Dendritic cell treated with granulocyte-macrophage colony-stimulating factor and Interleukin-4, amounts not matched to agents 40 ng/mL and 50 ng/mL, for 4 days (primary cell): ENCODE measurements at regions not wholly inside any gene's neighbourhood (a gene's known extent, or its start where the extent isn't known, plus 50 kb on each side); places are given as distances from the start of the nearest gene placed in this dataset.

Experiments
- H3K27ac Mint-ChIP-seq: one replicate; pipeline ENCODE4 v1.8.0; 2022; ENCODE audit warnings: mild to moderate bottlenecking, mixed read lengths
- H3K27me3 Mint-ChIP-seq: one replicate; pipeline ENCODE4 v1.8.0; 2022; ENCODE audit warnings: mild to moderate bottlenecking, mixed read lengths
- H3K36me3 Mint-ChIP-seq: one replicate; pipeline ENCODE4 v1.8.0; 2022; ENCODE audit warnings: low read depth, mixed read lengths
- H3K4me1 Mint-ChIP-seq: one replicate; pipeline ENCODE4 v1.8.0; 2022; ENCODE audit warnings: low read depth, mixed read lengths
- H3K4me3 Mint-ChIP-seq: one replicate; pipeline ENCODE4 v1.8.0; 2022; ENCODE audit warnings: mild to moderate bottlenecking, moderate library complexity, mixed read lengths
- H3K9me3 Mint-ChIP-seq: one replicate; pipeline ENCODE4 v1.8.0; 2022; ENCODE audit warnings: mixed read lengths
- intact Hi-C: fragments of 100-400 bp; cut with micrococcal nuclease; formaldehyde crosslinking; loops from one replicate; pipeline ENCODE4 v1.15.0; 2022

DNA sequence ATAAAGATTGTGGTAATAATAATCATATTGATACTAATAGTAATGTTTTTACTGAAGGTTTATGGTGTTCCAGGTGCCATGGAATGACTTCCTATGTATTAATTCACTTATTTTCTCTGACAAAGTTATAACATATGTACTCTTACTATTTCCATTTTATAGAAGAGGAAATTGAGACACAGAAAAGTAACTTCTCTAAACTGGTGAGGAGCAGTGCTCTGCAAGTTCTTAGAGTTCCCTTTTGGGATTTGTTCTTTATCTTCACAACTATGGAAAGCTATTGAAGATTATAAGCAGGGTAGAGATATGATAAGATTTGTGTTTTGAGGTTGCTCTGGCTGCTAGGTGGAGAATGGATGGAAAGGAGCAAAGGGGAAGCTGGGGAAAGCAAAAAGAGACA, 83.9 kb upstream of the OLFM4 start:
- H3K9me3 Mint-ChIP-seq: peaks cover 7% of the 10 kb centered on the region
- no peaks in the 10 kb centered on the region for H3K36me3 Mint-ChIP-seq
- H3K4me3 Mint-ChIP-seq: no peak overlapping the region
- peaks cover 4% of the 10 kb centered on the region for H3K27me3 Mint-ChIP-seq
- intact Hi-C loops: loop anchor here (5.0 kb wide), 1 partner anchor 32 kb away; no protein-coding TSS in a partner anchor
- H3K4me1 Mint-ChIP-seq: peaks cover 51% of the 10 kb centered on the region
- H3K27ac Mint-ChIP-seq: peak overlapping the region; percentile 13

DNA sequence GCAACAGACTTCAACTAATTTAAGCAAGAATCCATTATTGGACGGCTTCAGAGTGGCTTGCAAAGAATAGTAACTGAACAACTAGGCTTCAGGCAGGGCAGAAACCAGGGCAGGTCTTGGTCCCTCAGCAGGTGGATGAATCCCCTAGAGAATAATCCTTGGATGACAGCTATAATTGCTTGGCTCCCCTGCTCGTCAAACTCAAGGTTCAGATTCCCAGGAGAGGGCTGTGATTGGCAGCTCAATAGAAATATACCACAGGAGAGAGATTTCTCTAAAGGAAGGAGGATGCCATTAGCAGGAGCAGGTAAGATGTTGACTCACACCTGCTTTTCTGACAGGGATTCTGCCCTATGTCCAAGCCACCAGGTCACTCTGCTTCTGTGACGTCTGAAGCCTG, 89.6 kb upstream of the PCDH8 start:
- intact Hi-C loops: no loop called here
- no peaks in the 10 kb centered on the region for H3K9me3 Mint-ChIP-seq
- peaks cover 4% of the 10 kb centered on the region for H3K4me1 Mint-ChIP-seq
- no peaks in the 10 kb centered on the region for H3K36me3 Mint-ChIP-seq
- H3K27ac Mint-ChIP-seq: no peak overlapping the region
- H3K27me3 Mint-ChIP-seq: peaks cover 18% of the 10 kb centered on the region
- no peak overlapping the region for H3K4me3 Mint-ChIP-seq

DNA sequence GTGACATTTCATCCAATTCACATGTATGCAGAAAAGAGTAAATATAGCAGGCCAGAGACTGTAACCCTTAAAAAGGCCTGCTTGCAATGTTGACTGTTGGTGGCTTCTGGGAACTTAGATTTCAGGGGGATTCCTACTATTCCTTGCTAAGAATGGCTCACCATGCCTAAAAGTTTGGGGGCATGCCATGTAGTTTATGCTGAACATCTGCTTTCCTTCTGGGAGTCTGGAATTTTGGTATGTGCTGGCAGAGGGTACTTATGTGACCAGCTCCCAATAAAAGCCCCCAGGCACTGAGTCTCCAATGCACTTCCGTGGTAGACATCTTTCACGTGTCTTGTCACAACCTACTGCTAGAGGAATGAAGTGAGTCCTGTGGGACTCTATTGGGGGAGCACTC, 88.4 kb upstream of the PCDH8 start:
- Mint-ChIP-seq H3K27ac (no peak overlapping the region), H3K4me3 (no peak overlapping the region), H3K4me1 (peaks cover 4% of the 10 kb centered on the region), H3K9me3 (no peaks in the 10 kb centered on the region), H3K36me3 (no peaks in the 10 kb centered on the region), H3K27me3 (peaks cover 21% of the 10 kb centered on the region)
- intact Hi-C loops: no loop called here

- H3K27ac Mint-ChIP-seq: no peak overlapping the region
- no peaks in the 10 kb centered on the region for H3K4me1 Mint-ChIP-seq
- H3K4me3 Mint-ChIP-seq: no peak overlapping the region
- no peaks in the 10 kb centered on the region for H3K9me3 Mint-ChIP-seq
- peaks cover 20% of the 10 kb centered on the region for H3K27me3 Mint-ChIP-seq
- H3K36me3 Mint-ChIP-seq: no peaks in the 10 kb centered on the region
- intact Hi-C loops: no loop called here
These were observed 85.8 kb upstream of the PCDH8 start for GRCh38 chr13:52934258-52934657.

- Mint-ChIP-seq H3K27ac (no peak overlapping the region), H3K9me3 (no peaks in the 10 kb centered on the region), H3K36me3 (no peaks in the 10 kb centered on the region), H3K27me3 (peaks cover 24% of the 10 kb centered on the region), H3K4me3 (no peak overlapping the region), H3K4me1 (no peaks in the 10 kb centered on the region)
- intact Hi-C loops: no loop called here
These were observed 85.2 kb upstream of the PCDH8 start for GRCh38 chr13:52933547-52934210.

GRCh38 chr13:52933099-52933498, 84.7 kb upstream of the PCDH8 start:
- Mint-ChIP-seq H3K4me1 (no peaks in the 10 kb centered on the region), H3K4me3 (no peak overlapping the region), H3K27me3 (peaks cover 24% of the 10 kb centered on the region), H3K36me3 (no peaks in the 10 kb centered on the region), H3K9me3 (no peaks in the 10 kb centered on the region), H3K27ac (no peak overlapping the region)
- intact Hi-C loops: no loop called here

- intact Hi-C loops: no loop called here
- peaks cover 28% of the 10 kb centered on the region for H3K27me3 Mint-ChIP-seq
- no peaks in the 10 kb centered on the region for H3K36me3 Mint-ChIP-seq
- H3K9me3 Mint-ChIP-seq: no peaks in the 10 kb centered on the region
- H3K4me3 Mint-ChIP-seq: no peak overlapping the region
- H3K4me1 Mint-ChIP-seq: no peaks in the 10 kb centered on the region
- H3K27ac Mint-ChIP-seq: no peak overlapping the region
These were observed 84.2 kb upstream of the PCDH8 start for GRCh38 chr13:52932649-52933048.

DNA sequence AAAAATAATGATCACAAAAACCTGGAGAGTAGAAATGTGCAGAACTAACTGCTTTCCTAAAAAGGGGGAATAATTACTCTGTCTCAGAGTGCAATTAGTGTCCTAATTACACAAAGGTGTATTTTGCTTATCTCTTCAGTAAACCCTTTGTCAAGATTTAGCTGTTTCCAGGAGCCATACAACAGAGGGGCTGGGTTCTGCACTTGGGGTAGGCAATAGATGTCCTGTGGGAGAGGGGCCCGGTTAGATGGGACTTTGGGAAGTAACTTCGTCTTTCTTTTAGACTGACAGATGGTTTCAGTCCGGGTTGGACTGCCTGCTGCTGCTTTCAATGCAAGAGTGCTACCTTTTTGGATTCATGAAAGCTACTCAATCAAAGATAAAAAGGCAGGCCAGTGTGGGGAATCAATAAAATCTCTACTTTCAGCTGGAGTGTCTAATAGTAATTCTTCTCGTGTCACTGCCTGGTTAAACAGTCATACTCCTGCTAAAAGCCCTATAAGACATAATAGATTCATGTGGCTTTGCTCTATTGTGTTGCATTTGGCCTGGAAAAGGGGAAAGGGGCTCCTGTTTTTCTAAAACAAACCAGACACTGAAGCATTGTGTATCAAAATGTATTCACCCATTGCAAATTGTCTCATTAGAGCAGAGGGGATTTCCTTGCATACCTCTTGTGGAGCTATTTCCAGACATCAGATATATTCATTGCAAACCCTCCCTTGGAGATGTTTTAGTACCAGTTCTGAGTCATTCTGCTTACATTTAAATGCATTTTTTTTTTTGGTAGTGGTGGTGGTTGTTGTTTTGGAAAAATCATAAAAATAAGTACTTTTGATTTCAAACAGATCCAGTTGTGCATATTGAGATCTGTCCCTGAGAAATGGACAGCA, 83.3 kb upstream of the PCDH8 start:
- H3K27me3 Mint-ChIP-seq: peaks cover 31% of the 10 kb centered on the region
- no peak overlapping the region for H3K4me3 Mint-ChIP-seq
- intact Hi-C loops: no loop called here
- H3K4me1 Mint-ChIP-seq: no peaks in the 10 kb centered on the region
- H3K36me3 Mint-ChIP-seq: no peaks in the 10 kb centered on the region
- H3K9me3 Mint-ChIP-seq: no peaks in the 10 kb centered on the region
- no peak overlapping the region for H3K27ac Mint-ChIP-seq

- H3K36me3 Mint-ChIP-seq: no peaks in the 10 kb centered on the region
- H3K4me1 Mint-ChIP-seq: no peaks in the 10 kb centered on the region
- H3K27me3 Mint-ChIP-seq: peaks cover 28% of the 10 kb centered on the region
- H3K9me3 Mint-ChIP-seq: no peaks in the 10 kb centered on the region
- intact Hi-C loops: no loop called here
- no peak overlapping the region for H3K4me3 Mint-ChIP-seq
- H3K27ac Mint-ChIP-seq: no peak overlapping the region
These were observed 82.7 kb upstream of the PCDH8 start for GRCh38 chr13:52931131-52931530.

- intact Hi-C loops: no loop called here
- H3K36me3 Mint-ChIP-seq: no peaks in the 10 kb centered on the region
- H3K4me1 Mint-ChIP-seq: peaks cover 3% of the 10 kb centered on the region
- H3K27ac Mint-ChIP-seq: no peak overlapping the region
- no peak overlapping the region for H3K4me3 Mint-ChIP-seq
- H3K9me3 Mint-ChIP-seq: no peaks in the 10 kb centered on the region
- peaks cover 23% of the 10 kb centered on the region for H3K27me3 Mint-ChIP-seq
These were observed 81.4 kb upstream of the PCDH8 start for GRCh38 chr13:52929846-52930245.

- Mint-ChIP-seq H3K27me3 (peaks cover 32% of the 10 kb centered on the region), H3K4me3 (no peak overlapping the region), H3K27ac (no peak overlapping the region), H3K4me1 (peaks cover 16% of the 10 kb centered on the region), H3K9me3 (no peaks in the 10 kb centered on the region), H3K36me3 (no peaks in the 10 kb centered on the region)
- intact Hi-C loops: no loop called here
These were observed 78.5 kb upstream of the PCDH8 start for GRCh38 chr13:52926971-52927370.

DNA sequence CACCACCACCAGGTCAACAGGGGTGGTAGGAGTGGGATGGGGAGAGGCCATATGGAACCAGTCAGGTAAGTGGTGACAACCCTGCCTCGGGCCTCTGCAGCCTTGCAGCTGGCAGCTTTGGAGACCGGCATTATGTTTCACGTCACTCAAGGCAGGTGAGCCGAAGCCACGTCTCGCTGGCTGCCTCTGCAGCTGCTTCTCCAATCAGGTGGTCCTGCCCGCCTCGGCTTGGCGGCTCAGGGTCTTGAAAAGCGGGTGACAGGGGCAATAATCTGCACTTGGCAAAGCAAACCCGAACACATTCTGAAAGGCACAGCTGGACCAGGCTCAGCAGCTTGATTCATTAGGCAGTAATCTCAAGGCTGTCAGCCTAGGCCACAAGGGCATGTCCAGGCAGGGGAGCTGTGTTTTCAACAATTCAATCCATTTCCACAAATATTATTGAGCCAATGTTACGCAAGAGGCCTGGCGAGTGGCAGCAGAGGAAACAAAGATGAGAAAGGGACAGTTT, 77.4 kb upstream of the PCDH8 start:
- Mint-ChIP-seq H3K36me3 (no peaks in the 10 kb centered on the region), H3K9me3 (peaks cover 8% of the 10 kb centered on the region), H3K4me1 (peaks cover 24% of the 10 kb centered on the region), H3K27ac (no peak overlapping the region), H3K27me3 (peaks cover 31% of the 10 kb centered on the region), H3K4me3 (no peak overlapping the region)
- intact Hi-C loops: no loop called here

DNA sequence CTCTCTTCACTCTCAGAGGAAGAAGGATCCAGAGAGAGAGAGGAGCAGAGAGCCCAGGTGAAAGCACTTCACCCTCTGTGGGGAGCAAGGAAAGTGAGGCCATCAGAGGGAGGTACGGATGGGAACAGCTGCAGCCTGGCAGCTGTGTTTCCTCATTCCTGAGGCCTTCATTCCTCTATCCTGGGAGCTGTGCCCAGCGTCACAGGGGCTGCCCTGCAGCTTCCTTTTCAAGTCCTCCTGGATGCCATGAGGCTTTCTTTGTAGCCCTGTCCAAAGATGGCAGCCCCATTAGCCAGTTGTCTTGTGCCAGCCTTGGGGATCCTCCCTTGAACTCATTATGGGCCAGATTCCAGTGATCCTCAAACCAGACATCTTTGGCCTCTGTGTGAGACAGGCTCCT, 76.8 kb upstream of the PCDH8 start:
- H3K4me3 Mint-ChIP-seq: no peak overlapping the region
- intact Hi-C loops: no loop called here
- H3K36me3 Mint-ChIP-seq: no peaks in the 10 kb centered on the region
- H3K4me1 Mint-ChIP-seq: peaks cover 30% of the 10 kb centered on the region
- no peak overlapping the region for H3K27ac Mint-ChIP-seq
- peaks cover 13% of the 10 kb centered on the region for H3K9me3 Mint-ChIP-seq
- H3K27me3 Mint-ChIP-seq: peaks cover 28% of the 10 kb centered on the region

GRCh38 chr13:52924289-52925148, 76.1 kb upstream of the PCDH8 start:
- peaks cover 36% of the 10 kb centered on the region for H3K4me1 Mint-ChIP-seq
- H3K36me3 Mint-ChIP-seq: no peaks in the 10 kb centered on the region
- peaks cover 18% of the 10 kb centered on the region for H3K9me3 Mint-ChIP-seq
- intact Hi-C loops: no loop called here
- H3K27ac Mint-ChIP-seq: peak overlapping the region; percentile 3
- peaks cover 33% of the 10 kb centered on the region for H3K27me3 Mint-ChIP-seq
- no peak overlapping the region for H3K4me3 Mint-ChIP-seq
